ENCODE measurements at regions not wholly inside any gene's neighbourhood (a gene's known extent, or its start where the extent isn't known, plus 50 kb on each side); places are given as distances from the start of the nearest gene placed in this dataset.

DNA sequence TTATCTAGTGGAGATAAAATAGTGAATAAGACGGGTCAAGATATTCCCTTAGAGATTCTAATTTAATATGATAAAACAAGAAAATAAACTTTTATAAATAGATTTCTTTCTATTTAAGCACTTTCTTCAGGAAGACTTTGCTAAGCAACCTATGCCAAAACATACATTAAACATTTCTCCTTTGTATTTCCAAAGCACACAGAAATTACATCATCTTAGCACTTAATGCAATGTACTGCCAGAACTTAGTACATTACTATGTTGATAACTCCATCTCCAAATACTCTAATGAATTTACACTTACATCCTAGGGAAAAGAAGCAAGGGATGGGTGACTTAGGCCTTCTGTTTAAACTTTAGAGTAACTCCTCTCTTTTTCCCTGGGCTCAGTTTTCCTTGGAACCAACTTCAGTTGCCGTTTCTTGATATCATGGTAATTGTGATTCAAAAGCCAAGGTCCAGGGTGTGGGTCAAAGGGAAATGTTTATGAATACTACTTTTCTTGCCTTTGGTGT, 322.6 kb upstream of the PCDH20 start:
- TF ChIP-seq, protein P1, sequence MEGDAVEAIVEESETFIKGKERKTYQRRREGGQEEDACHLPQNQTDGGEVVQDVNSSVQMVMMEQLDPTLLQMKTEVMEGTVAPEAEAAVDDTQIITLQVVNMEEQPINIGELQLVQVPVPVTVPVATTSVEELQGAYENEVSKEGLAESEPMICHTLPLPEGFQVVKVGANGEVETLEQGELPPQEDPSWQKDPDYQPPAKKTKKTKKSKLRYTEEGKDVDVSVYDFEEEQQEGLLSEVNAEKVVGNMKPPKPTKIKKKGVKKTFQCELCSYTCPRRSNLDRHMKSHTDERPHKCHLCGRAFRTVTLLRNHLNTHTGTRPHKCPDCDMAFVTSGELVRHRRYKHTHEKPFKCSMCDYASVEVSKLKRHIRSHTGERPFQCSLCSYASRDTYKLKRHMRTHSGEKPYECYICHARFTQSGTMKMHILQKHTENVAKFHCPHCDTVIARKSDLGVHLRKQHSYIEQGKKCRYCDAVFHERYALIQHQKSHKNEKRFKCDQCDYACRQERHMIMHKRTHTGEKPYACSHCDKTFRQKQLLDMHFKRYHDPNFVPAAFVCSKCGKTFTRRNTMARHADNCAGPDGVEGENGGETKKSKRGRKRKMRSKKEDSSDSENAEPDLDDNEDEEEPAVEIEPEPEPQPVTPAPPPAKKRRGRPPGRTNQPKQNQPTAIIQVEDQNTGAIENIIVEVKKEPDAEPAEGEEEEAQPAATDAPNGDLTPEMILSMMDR (IDR thresholded peaks at IDR 0.05): no peak
- TF ChIP-seq POLR2A (IDR thresholded peaks at IDR 0.05) (no peak), POLR2AphosphoS5 (IDR thresholded peaks at IDR 0.05) (no peak)

All from prostate gland (tissue), 2 donors.